ENCODE measurements at regions not wholly inside any gene's neighbourhood (a gene's known extent, or its start where the extent isn't known, plus 50 kb on each side); places are given as distances from the start of the nearest gene placed in this dataset.

- DNase-seq (ENCODE audit: low spot score in 2 of 2): no peak
- Mint-ChIP-seq H3K9me3 (peaks cover under 1% of the 10 kb centered on the region in 2 donors), H3K36me3 (peaks cover 0 to under 1% of the 10 kb centered on the region in 2 donors), H3K27ac (no peak overlapping the region)
- no peak for ATAC-seq
These were observed 190.6 kb upstream of the SASH1 start for GRCh38 chr6:148151896-148152643.

- Mint-ChIP-seq H3K27ac (no peak overlapping the region), H3K36me3 (no peaks in the 10 kb centered on the region), H3K9me3 (no peaks in the 10 kb centered on the region)
- DNase-seq (ENCODE audit: low spot score in 2 of 2) (no peak), ATAC-seq (no peak)
These were observed 188.0 kb upstream of the SASH1 start for GRCh38 chr6:148154668-148155067.

GRCh38 chr6:148155293-148155692 is 187.3 kb upstream of the SASH1 start:
- Mint-ChIP-seq H3K27ac (no peak overlapping the region), H3K36me3 (no peaks in the 10 kb centered on the region), H3K9me3 (no peaks in the 10 kb centered on the region)
- ATAC-seq: no peak
- DNase-seq (ENCODE audit: low spot score in 2 of 2): no peak

- Mint-ChIP-seq H3K27ac (no peak overlapping the region), H3K9me3 (no peaks in the 10 kb centered on the region), H3K36me3 (no peaks in the 10 kb centered on the region)
- DNase-seq (ENCODE audit: low spot score in 2 of 2) (no peak), ATAC-seq (no peak)
These were observed 184.8 kb upstream of the SASH1 start for GRCh38 chr6:148157841-148158240.

GRCh38 chr6:148164645-148165044 is 178.0 kb upstream of the SASH1 start:
- no peak overlapping the region for H3K27ac Mint-ChIP-seq
- ATAC-seq: no peak
- no peaks in the 10 kb centered on the region for H3K9me3 Mint-ChIP-seq
- no peak for DNase-seq (ENCODE audit: low spot score in 2 of 2)
- H3K36me3 Mint-ChIP-seq: no peaks in the 10 kb centered on the region

GRCh38 chr6:148166339-148166968 is 176.2 kb upstream of the SASH1 start:
- ATAC-seq (no peak), DNase-seq (ENCODE audit: low spot score in 2 of 2) (no peak)
- Mint-ChIP-seq H3K27ac (no peak overlapping the region), H3K9me3 (no peaks in the 10 kb centered on the region), H3K36me3 (no peaks in the 10 kb centered on the region)

- DNase-seq (ENCODE audit: low spot score in 2 of 2): no peak
- Mint-ChIP-seq H3K27ac (no peak overlapping the region), H3K36me3 (no peaks in the 10 kb centered on the region), H3K9me3 (no peaks in the 10 kb centered on the region)
- no peak for ATAC-seq
These were observed 172.9 kb upstream of the SASH1 start for GRCh38 chr6:148169706-148170105.

GRCh38 chr6:148170286-148170685 is 172.4 kb upstream of the SASH1 start:
- Mint-ChIP-seq H3K36me3 (no peaks in the 10 kb centered on the region), H3K9me3 (no peaks in the 10 kb centered on the region), H3K27ac (no peak overlapping the region)
- ATAC-seq: no peak
- DNase-seq (ENCODE audit: low spot score in 2 of 2): no peak

GRCh38 chr6:148173548-148173947 is 169.1 kb upstream of the SASH1 start:
- no peak for ATAC-seq
- no peak for DNase-seq (ENCODE audit: low spot score in 2 of 2)
- no peaks in the 10 kb centered on the region for H3K36me3 Mint-ChIP-seq
- no peak overlapping the region for H3K27ac Mint-ChIP-seq
- no peaks in the 10 kb centered on the region for H3K9me3 Mint-ChIP-seq

GRCh38 chr6:148175550-148176188 is 167.0 kb upstream of the SASH1 start:
- DNase-seq (ENCODE audit: low spot score in 2 of 2): no peak
- Mint-ChIP-seq H3K9me3 (no peaks in the 10 kb centered on the region), H3K27ac (no peak overlapping the region), H3K36me3 (no peaks in the 10 kb centered on the region)
- ATAC-seq: no peak

- no peaks in the 10 kb centered on the region for H3K9me3 Mint-ChIP-seq
- ATAC-seq (no peak), DNase-seq (ENCODE audit: low spot score in 2 of 2) (peak in 1 of 2 donors; percentile 39)
- H3K36me3 Mint-ChIP-seq: no peaks in the 10 kb centered on the region
- no peak overlapping the region for H3K27ac Mint-ChIP-seq
These were observed 164.9 kb upstream of the SASH1 start for GRCh38 chr6:148177589-148178233.

GRCh38 chr6:148179786-148180185 is 162.9 kb upstream of the SASH1 start:
- DNase-seq (ENCODE audit: low spot score in 2 of 2) (no peak), ATAC-seq (no peak)
- H3K36me3 Mint-ChIP-seq: no peaks in the 10 kb centered on the region
- H3K27ac Mint-ChIP-seq: no peak overlapping the region
- H3K9me3 Mint-ChIP-seq: no peaks in the 10 kb centered on the region

- no peak for ATAC-seq
- no peak for DNase-seq (ENCODE audit: low spot score in 2 of 2)
- Mint-ChIP-seq H3K27ac (no peak overlapping the region), H3K9me3 (no peaks in the 10 kb centered on the region), H3K36me3 (no peaks in the 10 kb centered on the region)
These were observed 160.3 kb upstream of the SASH1 start for GRCh38 chr6:148182378-148182777.

- no peak for ATAC-seq
- DNase-seq (ENCODE audit: low spot score in 2 of 2): no peak
- no peaks in the 10 kb centered on the region for H3K36me3 Mint-ChIP-seq
- H3K9me3 Mint-ChIP-seq: no peaks in the 10 kb centered on the region
- no peak overlapping the region for H3K27ac Mint-ChIP-seq
These were observed 158.9 kb upstream of the SASH1 start for GRCh38 chr6:148183776-148184175.

GRCh38 chr6:148186916-148187315 is 155.7 kb upstream of the SASH1 start:
- Mint-ChIP-seq H3K36me3 (no peaks in the 10 kb centered on the region), H3K9me3 (no peaks in the 10 kb centered on the region), H3K27ac (no peak overlapping the region)
- no peak for DNase-seq (ENCODE audit: low spot score in 2 of 2)
- no peak for ATAC-seq

- Mint-ChIP-seq H3K36me3 (peaks cover 0 to 6% of the 10 kb centered on the region in 2 donors), H3K9me3 (peaks cover 6% of the 10 kb centered on the region in 2 donors), H3K27ac (no peak overlapping the region)
- no peak for DNase-seq (ENCODE audit: low spot score in 2 of 2)
- no peak for ATAC-seq
These were observed 150.3 kb upstream of the SASH1 start for GRCh38 chr6:148192310-148192709.

- DNase-seq (ENCODE audit: low spot score in 2 of 2): no peak
- ATAC-seq: no peak
- Mint-ChIP-seq H3K9me3 (peaks cover 6 to 8% of the 10 kb centered on the region in 2 donors), H3K36me3 (peaks cover 2 to 8% of the 10 kb centered on the region in 2 donors), H3K27ac (no peak overlapping the region)
These were observed 149.5 kb upstream of the SASH1 start for GRCh38 chr6:148193063-148193680.

Data from activated naive CD4-positive, alpha-beta T cell treated with anti-CD3 and anti-CD28 coated beads, Interleukin-2, amount 50 U/mL, for 72 hours (primary cell).